ENCODE measurements at regions not wholly inside any gene's neighbourhood (a gene's known extent, or its start where the extent isn't known, plus 50 kb on each side); places are given as distances from the start of the nearest gene placed in this dataset.

GRCh38 chr3:144511346-144511745, 539.7 kb downstream of the DIPK2A start:
- no peak overlapping the region for H3K4me2 ChIP-seq
- no peaks in the 10 kb centered on the region for H3K4me1 ChIP-seq (ENCODE audit: insufficient read depth)
- Mint-ChIP-seq H3K4me1 (no peaks in the 10 kb centered on the region; the same call in 2 of the 3 replicates), H3K27ac (no peak overlapping the region), H3K36me3 (ENCODE audit: low read depth) (no peaks in the 10 kb centered on the region), H3K4me3 (no peak overlapping the region), H3K9me3 (no peaks in the 10 kb centered on the region), H3K27me3 (ENCODE audit: insufficient read depth, low read depth, poor library complexity) (peaks cover 2% of the 10 kb centered on the region)
- ATAC-seq, result no peak
- H3K36me3 ChIP-seq (ENCODE audit: insufficient read depth), result no peaks in the 10 kb centered on the region
- H2AFZ ChIP-seq, result no peak overlapping the region; the same call in 1 of the 2 replicates
- no peaks in the 10 kb centered on the region for H4K20me1 ChIP-seq (replicated peaks; ENCODE audit: insufficient read depth)
- DNase-seq (ENCODE audit: low spot score), result no peak
- no peak overlapping the region for H3K4me3 ChIP-seq
- H3K27ac ChIP-seq (ENCODE audit: low read depth), result no peak overlapping the region
- H3K79me2 ChIP-seq (replicated peaks; ENCODE audit: insufficient read depth), result no peaks in the 10 kb centered on the region
- no peaks in the 10 kb centered on the region for H3F3A ChIP-seq (replicated peaks; ENCODE audit: low read depth)
- H3K9me2 ChIP-seq (ENCODE audit: insufficient read depth), result no peaks in the 10 kb centered on the region
- H3K27me3 ChIP-seq (ENCODE audit: insufficient read depth), result no peaks in the 10 kb centered on the region
- TF ChIP-seq EZH2phosphoT487 (IDR thresholded peaks at IDR 0.05; ENCODE audit: unreplicated experiment), result no peak
- TF ChIP-seq NANOG (IDR thresholded peaks at IDR 0.05; ENCODE audit: borderline replicate concordance), result no peak
- TF ChIP-seq CTCF (conservative IDR thresholded peaks at IDR 0.05; ENCODE audit: low read depth in 2 of 2), result no peak
- TF ChIP-seq, protein P1, sequence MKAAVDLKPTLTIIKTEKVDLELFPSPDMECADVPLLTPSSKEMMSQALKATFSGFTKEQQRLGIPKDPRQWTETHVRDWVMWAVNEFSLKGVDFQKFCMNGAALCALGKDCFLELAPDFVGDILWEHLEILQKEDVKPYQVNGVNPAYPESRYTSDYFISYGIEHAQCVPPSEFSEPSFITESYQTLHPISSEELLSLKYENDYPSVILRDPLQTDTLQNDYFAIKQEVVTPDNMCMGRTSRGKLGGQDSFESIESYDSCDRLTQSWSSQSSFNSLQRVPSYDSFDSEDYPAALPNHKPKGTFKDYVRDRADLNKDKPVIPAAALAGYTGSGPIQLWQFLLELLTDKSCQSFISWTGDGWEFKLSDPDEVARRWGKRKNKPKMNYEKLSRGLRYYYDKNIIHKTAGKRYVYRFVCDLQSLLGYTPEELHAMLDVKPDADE (IDR thresholded peaks at IDR 0.05), result no peak
- no peak for TF ChIP-seq REST (IDR thresholded peaks at IDR 0.05; ENCODE audit: unreplicated experiment)
- no peak for TF ChIP-seq STAT1 (IDR thresholded peaks at IDR 0.05; ENCODE audit: unreplicated experiment)
- no peak for TF ChIP-seq CREB1 (CRISPR knock-in tag; IDR thresholded peaks at IDR 0.05; ENCODE audit: low read depth)
- TF ChIP-seq POLR2AphosphoS5 (IDR thresholded peaks at IDR 0.05; ENCODE audit: low read depth), result no peak
- no peak for TF ChIP-seq ZNF114 (CRISPR knock-in tag; IDR thresholded peaks at IDR 0.05)
- TF ChIP-seq JUNB (IDR thresholded peaks at IDR 0.05; ENCODE audit: unreplicated experiment), result no peak
- TF ChIP-seq EZH2 (IDR thresholded peaks at IDR 0.05; ENCODE audit: low read depth, unreplicated experiment), result no peak
- TF ChIP-seq ZNF462 (CRISPR knock-in tag; IDR thresholded peaks at IDR 0.05), result no peak
